ENCODE measurements at regions not wholly inside any gene's neighbourhood (a gene's known extent, or its start where the extent isn't known, plus 50 kb on each side); places are given as distances from the start of the nearest gene placed in this dataset.

- Mint-ChIP-seq H3K4me1 (ENCODE audit: low read depth) (no peaks in the 10 kb centered on the region), H3K4me3 (no peak overlapping the region)
- CTCF ChIA-PET = interaction anchor here (0.6 kb wide), 1 partner anchor 878 kb away, joined by 4 read pairs; no protein-coding TSS in a partner anchor
Measured at GRCh38 chr3:148642616-148643015, 55.1 kb upstream of the AGTR1 start.

GRCh38 chr3:148643389-148643840 is 54.3 kb upstream of the AGTR1 start:
- ATAC-seq = no peak
- H3K36me3 Mint-ChIP-seq (ENCODE audit: low read depth) = no peaks in the 10 kb centered on the region
- H3K27me3 Mint-ChIP-seq (ENCODE audit: low read depth) = no peaks in the 10 kb centered on the region
- H3K27ac Mint-ChIP-seq = no peak overlapping the region
- POLR2A ChIA-PET = no interaction called here
- no peaks in the 10 kb centered on the region for H3K4me1 Mint-ChIP-seq (ENCODE audit: low read depth)
- H3K9me3 Mint-ChIP-seq (ENCODE audit: insufficient read depth) = no peaks in the 10 kb centered on the region
- CTCF ChIA-PET = no interaction called here
- no peak for DNase-seq
- H3K4me3 Mint-ChIP-seq = no peak overlapping the region

More at GRCh38 chr3:148642616-148643015, 55.1 kb upstream of the AGTR1 start:
- Mint-ChIP-seq H3K27me3 (ENCODE audit: low read depth) (no peaks in the 10 kb centered on the region), H3K27ac (no peak overlapping the region), H3K9me3 (ENCODE audit: insufficient read depth) (no peaks in the 10 kb centered on the region), H3K36me3 (ENCODE audit: low read depth) (no peaks in the 10 kb centered on the region)
- POLR2A ChIA-PET = no interaction called here
- no peak for DNase-seq
- no peak for ATAC-seq

GRCh38 chr3:148646126-148646665 is 51.5 kb upstream of the AGTR1 start:
- Mint-ChIP-seq H3K27me3 (ENCODE audit: low read depth) (no peaks in the 10 kb centered on the region), H3K9me3 (ENCODE audit: insufficient read depth) (peaks cover 3% of the 10 kb centered on the region), H3K36me3 (ENCODE audit: low read depth) (no peaks in the 10 kb centered on the region), H3K4me1 (ENCODE audit: low read depth) (no peaks in the 10 kb centered on the region), H3K4me3 (no peak overlapping the region), H3K27ac (no peak overlapping the region)
- POLR2A ChIA-PET = no interaction called here
- ATAC-seq = no peak
- CTCF ChIA-PET = no interaction called here
- DNase-seq = no peak

Measured in activated CD8-positive, alpha-beta T cell treated with anti-CD3 and anti-CD28 coated beads, Interleukin-2, amount 10 ng/mL, durations not matched to agents 7 days and 5 days (primary cell).